HG03354 (cell line): ENCODE measurements at regions not wholly inside any gene's neighbourhood (a gene's known extent, or its start where the extent isn't known, plus 50 kb on each side); places are given as distances from the start of the nearest gene placed in this dataset.
"Not testable (repeated sequence)": the region's sequence is repeated elsewhere in the genome, so short reads cannot be mapped to it uniquely, and the experiment has no call there.

ENCODE experiments used
- ATAC-seq: cut with Tn5 transposase; IDR thresholded peaks from one replicate; pipeline ENCODE4 v1.9.1; 2021; ENCODE audit warnings: mild to moderate bottlenecking; ENCODE audit not compliant: unreplicated experiment, poor library complexity, severe bottlenecking

- ATAC-seq: no peak
Measured at GRCh38 chr18:30730915-30731314, 311.6 kb downstream of the DSC3 start.

GRCh38 chr18:30727849-30728248, 314.7 kb downstream of the DSC3 start:
- ATAC-seq: no peak

- no peak for ATAC-seq
Measured at GRCh38 chr18:30713299-30713698, 329.2 kb downstream of the DSC3 start.

GRCh38 chr18:30712383-30712782, 330.2 kb downstream of the DSC3 start:
- no peak for ATAC-seq

GRCh38 chr18:30709595-30709994, 332.9 kb downstream of the DSC3 start:
- ATAC-seq: no peak

- ATAC-seq: no peak
Measured at GRCh38 chr18:30705943-30706342, 336.6 kb downstream of the DSC3 start.

- no peak for ATAC-seq
Measured at GRCh38 chr18:30698571-30698970, 344.0 kb downstream of the DSC3 start.

- no peak for ATAC-seq
Measured at GRCh38 chr18:30696201-30696600, 346.3 kb downstream of the DSC3 start.

GRCh38 chr18:30694773-30695172, 347.8 kb downstream of the DSC3 start:
- ATAC-seq: no peak

GRCh38 chr18:30689216-30689615, 353.3 kb downstream of the DSC3 start:
- ATAC-seq: no peak

- ATAC-seq: no peak
Measured at GRCh38 chr18:30687501-30687900, 355.0 kb downstream of the DSC3 start.

GRCh38 chr18:30684825-30685481, 357.6 kb downstream of the DSC3 start:
- no peak for ATAC-seq

- no peak for ATAC-seq
Measured at GRCh38 chr18:30683836-30684235, 358.7 kb downstream of the DSC3 start.

- ATAC-seq: no peak
Measured at GRCh38 chr18:30682672-30683071, 359.9 kb downstream of the DSC3 start.

- no peak for ATAC-seq
Measured at GRCh38 chr18:30679285-30679930, 363.1 kb downstream of the DSC3 start.

GRCh38 chr18:30677813-30678212, 364.7 kb downstream of the DSC3 start:
- ATAC-seq: not testable (repeated sequence)

GRCh38 chr18:30676053-30676480, 366.5 kb downstream of the DSC3 start:
- no peak for ATAC-seq

GRCh38 chr18:30675493-30675892, 367.0 kb downstream of the DSC3 start:
- ATAC-seq: no peak

GRCh38 chr18:30675072-30675471, 367.5 kb downstream of the DSC3 start:
- no peak for ATAC-seq

- no peak for ATAC-seq
Measured at GRCh38 chr18:30674596-30674995, 367.9 kb downstream of the DSC3 start.

- ATAC-seq: not testable (repeated sequence)
Measured at GRCh38 chr18:30672439-30672838, 370.1 kb downstream of the DSC3 start.

- no peak for ATAC-seq
Measured at GRCh38 chr18:30658306-30658705, 384.2 kb downstream of the DSC3 start.
